SHP77 (cell line): ENCODE measurements at regions not wholly inside any gene's neighbourhood (a gene's known extent, or its start where the extent isn't known, plus 50 kb on each side); places are given as distances from the start of the nearest gene placed in this dataset.

Experiments
- DNase-seq, 2 experiments: peaks; one replicate each; lab custom pipeline; 2025; lab: John Stamatoyannopoulos, UW

- no peak for DNase-seq
These were observed 215.6 kb downstream of the PIK3R1 start for GRCh38 chr5:68431186-68431585.

DNA sequence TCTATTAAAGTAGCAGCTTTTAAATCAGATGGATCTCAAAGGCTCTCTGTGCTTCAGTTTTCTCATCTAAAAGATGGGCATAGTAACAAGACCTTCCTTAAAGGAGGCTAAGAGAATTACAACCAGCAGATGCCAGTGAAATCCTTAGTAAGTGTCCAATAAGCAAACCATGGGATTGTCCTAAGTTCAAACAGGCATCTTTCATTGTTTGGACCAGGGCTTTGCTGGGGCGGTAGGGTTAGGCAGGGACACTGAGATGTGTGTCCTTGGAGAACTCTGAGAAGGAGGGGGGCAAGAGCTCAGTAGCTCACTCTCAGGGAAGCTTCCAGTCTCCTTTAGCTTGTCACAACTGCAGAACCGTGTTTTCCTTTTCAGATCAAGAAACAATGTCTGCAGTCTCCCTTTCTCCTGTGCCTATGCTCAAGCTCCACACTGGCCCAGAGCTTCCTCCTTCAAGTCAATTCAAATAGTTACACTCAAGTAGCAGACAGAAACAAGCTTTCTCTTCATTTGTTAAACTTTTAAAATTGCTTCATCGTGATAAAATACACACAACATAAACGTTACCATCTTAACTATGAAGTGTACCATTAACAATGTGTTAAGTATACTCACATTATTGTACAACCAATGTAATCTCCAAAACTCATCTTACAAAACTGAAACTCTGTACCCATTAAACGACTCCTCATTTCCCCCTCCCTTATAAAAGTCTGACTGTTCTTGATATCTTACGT lies 216.2 kb downstream of the PIK3R1 start:
- no peak for DNase-seq

GRCh38 chr5:68432682-68433081 lies 217.1 kb downstream of the PIK3R1 start:
- DNase-seq: no peak

- no peak for DNase-seq
These were observed 218.0 kb downstream of the PIK3R1 start for GRCh38 chr5:68433526-68433922.

- peak; percentile 35 to 40 for DNase-seq
These were observed 218.6 kb downstream of the PIK3R1 start for GRCh38 chr5:68433923-68434879.

- no peak for DNase-seq
These were observed 220.1 kb downstream of the PIK3R1 start for GRCh38 chr5:68435611-68436010.

DNA sequence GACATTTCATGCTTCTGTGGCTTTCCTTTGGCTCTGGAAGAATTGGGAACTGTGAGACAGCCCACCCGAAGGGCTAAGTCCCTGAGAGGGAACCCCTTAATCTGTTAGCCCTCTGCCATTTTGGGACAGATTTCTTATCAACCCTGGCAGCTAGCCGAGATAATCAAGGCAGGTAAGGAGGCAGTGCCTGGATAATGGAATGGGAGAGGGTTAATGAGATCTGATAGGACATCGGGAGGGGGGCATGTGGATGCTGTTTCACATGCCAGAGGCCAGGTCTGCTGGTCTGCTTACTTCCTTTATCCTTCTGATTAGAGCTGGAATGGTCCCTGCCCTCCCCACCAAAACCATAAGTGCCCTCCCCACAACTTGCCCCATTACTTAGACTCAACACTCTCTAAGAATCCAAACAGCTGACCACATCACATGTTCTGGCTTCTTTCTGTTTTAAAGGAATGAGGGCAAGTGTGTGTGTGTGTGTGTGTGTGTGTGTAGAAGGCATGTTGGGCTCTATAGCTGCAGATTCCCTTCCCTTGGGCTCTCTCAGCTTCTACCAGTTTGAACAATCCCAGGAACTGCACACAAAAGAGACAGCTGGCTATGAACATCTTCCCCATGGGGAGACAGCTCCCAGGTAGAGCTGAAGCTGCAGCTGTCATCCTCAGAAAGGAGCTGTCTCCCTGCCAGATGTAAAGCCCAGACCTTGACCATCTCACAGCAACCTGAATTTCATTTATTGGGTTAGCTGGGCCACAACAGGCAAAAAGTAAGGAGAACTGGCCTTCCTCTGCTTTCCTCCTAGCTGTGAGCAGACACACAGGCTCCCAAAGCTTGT lies 221.3 kb downstream of the PIK3R1 start:
- no peak for DNase-seq

GRCh38 chr5:68438876-68439275 lies 223.3 kb downstream of the PIK3R1 start:
- no peak for DNase-seq

GRCh38 chr5:68440245-68440644 lies 224.7 kb downstream of the PIK3R1 start:
- no peak for DNase-seq

DNA sequence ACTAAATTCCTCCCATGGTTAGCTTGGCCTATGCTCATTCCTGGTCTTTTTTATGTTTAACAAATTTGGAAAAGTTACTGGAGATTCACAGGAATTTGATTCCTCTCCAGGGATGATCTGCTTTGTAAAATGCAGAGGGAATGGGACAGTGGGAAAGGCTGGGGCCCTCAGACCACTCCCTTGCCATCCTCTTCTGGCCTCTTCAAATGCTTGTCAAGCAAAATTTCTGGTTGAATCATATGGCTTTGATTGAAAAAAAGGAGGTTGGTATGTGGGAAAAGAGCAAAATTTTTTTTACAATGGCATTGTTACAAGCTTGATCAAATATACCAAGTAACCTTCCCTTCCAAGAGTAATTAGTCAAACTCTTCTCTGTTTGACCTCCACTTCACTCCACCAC lies 225.1 kb downstream of the PIK3R1 start:
- no peak for DNase-seq

GRCh38 chr5:68441309-68442073 lies 225.9 kb downstream of the PIK3R1 start:
- no peak for DNase-seq

- no peak for DNase-seq
These were observed 227.5 kb downstream of the PIK3R1 start for GRCh38 chr5:68443091-68443490.

GRCh38 chr5:68444048-68444447 lies 228.5 kb downstream of the PIK3R1 start:
- DNase-seq: no peak

DNA sequence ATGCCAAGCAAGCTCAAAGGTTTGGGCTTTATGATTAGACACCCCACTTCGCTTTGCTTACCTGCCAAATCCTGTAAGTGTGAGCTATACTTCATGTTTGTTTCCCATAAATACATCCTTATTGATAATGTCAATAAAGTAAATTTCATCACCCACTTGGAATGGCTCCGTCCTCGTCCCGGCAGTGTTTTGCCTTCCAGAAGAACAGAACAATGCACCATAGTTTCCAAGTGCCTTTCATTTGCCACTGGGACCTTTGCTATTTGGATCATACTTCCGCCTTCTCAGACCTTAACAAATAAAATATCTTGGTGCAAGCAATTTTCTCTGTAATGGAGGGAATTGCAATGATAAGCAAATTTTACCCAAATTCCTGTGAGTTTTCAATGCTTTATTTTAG lies 229.3 kb downstream of the PIK3R1 start:
- DNase-seq: no peak

DNA sequence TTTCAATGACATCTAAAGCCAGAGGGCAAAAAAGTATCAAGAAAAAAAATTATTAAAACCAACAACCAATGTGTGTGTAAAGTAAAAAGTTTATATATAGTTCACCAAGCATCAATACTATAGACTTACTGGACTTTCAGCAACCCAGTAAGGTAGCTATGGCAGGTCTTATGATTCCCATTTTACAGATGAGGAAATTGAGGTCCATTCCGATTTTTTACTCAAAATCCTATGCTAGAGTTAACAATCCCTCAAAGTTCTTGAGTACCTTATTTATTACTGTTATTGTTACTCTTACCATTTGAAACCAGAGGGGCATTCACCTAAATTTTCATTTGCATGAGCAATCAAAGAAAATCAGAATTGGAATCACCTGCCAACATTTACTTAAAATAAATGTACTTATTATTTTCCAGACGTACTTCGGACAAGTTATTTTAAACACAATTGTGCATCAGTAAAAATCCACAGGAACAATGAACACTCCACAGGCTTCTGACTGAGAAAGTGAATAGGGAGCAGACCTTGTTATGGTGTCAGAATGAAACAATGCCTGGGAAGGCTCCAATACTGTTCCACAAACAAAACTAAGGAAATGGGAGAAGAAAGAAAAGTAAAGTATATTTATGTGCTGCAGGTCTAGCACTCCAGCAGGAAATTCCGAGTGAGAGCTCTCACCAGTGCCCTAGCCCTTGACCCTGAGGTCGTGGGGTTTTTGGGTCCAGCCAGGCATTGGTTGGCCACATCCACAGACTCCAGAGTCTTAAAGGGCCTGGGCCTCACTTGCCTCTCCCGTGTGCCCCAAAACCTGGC lies 229.9 kb downstream of the PIK3R1 start:
- no peak for DNase-seq

GRCh38 chr5:68446070-68446357 lies 230.5 kb downstream of the PIK3R1 start:
- DNase-seq: no peak

DNA sequence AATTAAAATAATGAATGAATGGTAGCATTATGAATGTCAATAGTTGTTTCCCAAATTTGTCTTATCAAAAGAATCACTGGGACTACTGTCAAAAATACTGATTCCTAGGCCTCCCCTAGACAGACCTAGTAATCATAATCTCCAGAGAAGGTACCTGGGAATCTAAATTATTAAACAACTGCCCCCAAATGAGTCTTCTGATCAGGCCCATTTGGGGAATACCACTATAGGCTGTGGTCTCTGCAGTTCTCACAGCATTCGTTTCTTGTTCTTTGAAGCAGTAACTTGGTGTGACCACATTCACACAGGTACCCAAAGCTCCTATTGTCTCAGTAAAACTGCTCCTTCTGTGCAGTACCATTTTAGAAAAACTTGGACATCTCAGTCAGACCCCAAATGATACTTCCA lies 230.9 kb downstream of the PIK3R1 start:
- no peak for DNase-seq

DNA sequence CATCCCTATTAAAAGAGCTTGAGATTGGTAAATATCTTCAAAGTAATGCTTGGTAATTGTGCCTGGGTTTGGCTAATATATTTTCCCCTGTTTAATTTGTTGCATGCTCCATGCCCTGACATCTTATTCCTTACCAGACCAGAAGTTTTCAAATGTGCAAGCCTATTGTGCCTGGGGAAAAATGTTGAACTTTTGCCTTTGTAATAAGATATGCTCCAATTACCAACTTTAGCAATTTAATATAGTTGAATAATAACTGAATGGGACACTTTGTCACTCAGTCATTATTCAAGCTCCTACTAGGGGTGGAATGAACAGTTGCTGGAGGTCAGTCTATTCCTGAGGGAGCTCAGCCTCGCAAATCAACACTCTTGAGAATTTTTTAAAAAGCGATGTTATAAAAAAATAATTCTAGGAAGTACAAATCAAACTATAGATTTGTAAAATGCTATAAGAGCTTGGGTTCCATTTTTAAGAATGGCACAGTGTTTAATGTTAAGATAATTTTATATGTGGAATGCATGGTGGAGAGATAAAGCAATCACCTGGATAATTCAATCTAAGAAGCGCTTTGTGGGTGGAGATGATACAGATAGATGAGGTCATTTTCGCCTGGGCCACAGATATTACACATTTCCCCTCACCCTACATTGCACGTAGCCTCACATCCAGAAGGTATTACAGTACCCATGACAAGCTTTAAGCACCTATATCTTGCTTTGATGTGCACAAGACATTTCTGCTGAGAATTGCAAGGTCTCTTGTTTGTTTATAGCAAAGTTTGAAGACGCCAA lies 231.8 kb downstream of the PIK3R1 start:
- DNase-seq: no peak

DNA sequence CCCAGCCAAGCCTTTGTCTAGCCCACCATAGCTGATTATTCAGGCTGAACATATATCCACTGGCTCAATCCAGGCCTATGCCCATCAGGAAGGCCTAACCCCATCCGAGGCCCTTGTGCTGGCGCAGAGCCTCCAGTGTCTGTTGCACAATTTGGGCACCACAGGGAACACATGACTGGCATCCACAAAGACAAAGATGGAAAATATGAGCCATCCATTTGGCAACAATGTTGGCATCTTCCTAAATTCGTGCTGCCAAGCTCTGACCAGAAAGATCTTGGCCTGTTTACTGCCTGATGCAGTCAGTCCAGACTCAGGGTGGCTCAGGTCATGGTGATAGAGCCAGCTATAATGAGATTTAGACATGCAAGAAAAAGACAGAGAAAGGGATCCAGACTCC lies 233.8 kb downstream of the PIK3R1 start:
- no peak for DNase-seq

DNA sequence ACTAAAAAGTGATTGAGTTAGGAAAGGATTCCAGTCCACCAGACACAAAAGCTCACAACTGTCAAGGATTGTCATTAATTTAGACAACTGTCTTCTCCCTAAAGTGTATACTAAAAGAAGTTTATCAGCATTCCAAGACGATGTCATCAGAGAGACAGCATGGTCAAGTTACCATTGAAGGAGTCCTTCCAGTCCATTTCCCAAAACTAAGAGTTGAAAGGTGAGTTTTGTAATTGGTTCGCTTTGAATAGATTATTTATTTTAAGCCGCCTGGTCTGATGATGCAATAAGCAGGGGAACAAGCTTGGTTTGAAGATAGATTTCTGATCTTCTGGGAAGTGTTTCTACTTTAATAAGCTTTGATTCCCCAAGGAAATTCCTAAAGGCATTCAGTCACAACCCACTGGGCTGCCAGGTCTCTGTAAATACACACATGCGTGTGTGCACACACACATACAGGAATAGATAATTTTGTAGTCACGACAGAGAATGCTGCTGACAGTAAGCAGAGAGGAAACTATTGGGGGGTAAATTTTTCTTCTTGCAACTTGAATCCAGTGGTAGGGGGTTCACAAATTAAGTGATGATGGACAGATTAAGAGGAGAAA lies 234.8 kb downstream of the PIK3R1 start:
- DNase-seq: no peak
